ENCODE measurements at regions not wholly inside any gene's neighbourhood (a gene's known extent, or its start where the extent isn't known, plus 50 kb on each side); places are given as distances from the start of the nearest gene placed in this dataset.

GRCh38 chr2:58926112-58926511 is 685.0 kb upstream of the FANCL start:
- no peaks in the 10 kb centered on the region for H3K36me3 Mint-ChIP-seq
- H3K27me3 Mint-ChIP-seq, result no peaks in the 10 kb centered on the region
- H3K4me3 Mint-ChIP-seq, result no peak overlapping the region
- DNase-seq (ENCODE audit: low spot score) (no peak), ATAC-seq (no peak)
- H3K4me1 Mint-ChIP-seq (ENCODE audit: low read depth in 2 of 2), result no peaks in the 10 kb centered on the region
- H3K27ac Mint-ChIP-seq, result no peak overlapping the region
- H3K9me3 Mint-ChIP-seq, result peaks cover 5% of the 10 kb centered on the region

- Mint-ChIP-seq H3K9me3 (peaks cover 3% of the 10 kb centered on the region), H3K27ac (no peak overlapping the region), H3K36me3 (no peaks in the 10 kb centered on the region), H3K27me3 (no peaks in the 10 kb centered on the region), H3K4me1 (ENCODE audit: low read depth in 2 of 2) (no peaks in the 10 kb centered on the region), H3K4me3 (no peak overlapping the region)
- DNase-seq (ENCODE audit: low spot score) (no peak), ATAC-seq (no peak)
These were observed 684.6 kb upstream of the FANCL start for GRCh38 chr2:58925676-58926081.

- Mint-ChIP-seq H3K27ac (no peak overlapping the region), H3K4me1 (ENCODE audit: low read depth in 2 of 2) (no peaks in the 10 kb centered on the region)
These were observed 682.7 kb upstream of the FANCL start for GRCh38 chr2:58923869-58924268.

GRCh38 chr2:58922245-58922644 is 681.1 kb upstream of the FANCL start:
- Mint-ChIP-seq H3K27me3 (no peaks in the 10 kb centered on the region), H3K4me1 (ENCODE audit: low read depth in 2 of 2) (no peaks in the 10 kb centered on the region), H3K4me3 (no peak overlapping the region), H3K9me3 (peaks cover 3% of the 10 kb centered on the region), H3K27ac (no peak overlapping the region), H3K36me3 (no peaks in the 10 kb centered on the region)
- DNase-seq (ENCODE audit: low spot score) (no peak), ATAC-seq (no peak)

More at GRCh38 chr2:58923869-58924268, 682.7 kb upstream of the FANCL start:
- DNase-seq (ENCODE audit: low spot score) (no peak), ATAC-seq (no peak)
- Mint-ChIP-seq H3K4me3 (no peak overlapping the region), H3K27me3 (no peaks in the 10 kb centered on the region), H3K36me3 (no peaks in the 10 kb centered on the region), H3K9me3 (peaks cover 3% of the 10 kb centered on the region)

- Mint-ChIP-seq H3K27me3 (no peaks in the 10 kb centered on the region), H3K4me1 (ENCODE audit: low read depth in 2 of 2) (no peaks in the 10 kb centered on the region), H3K9me3 (peaks cover 3% of the 10 kb centered on the region), H3K4me3 (no peak overlapping the region), H3K36me3 (no peaks in the 10 kb centered on the region), H3K27ac (no peak overlapping the region)
- ATAC-seq (no peak), DNase-seq (ENCODE audit: low spot score) (no peak)
These were observed 680.6 kb upstream of the FANCL start for GRCh38 chr2:58921676-58922075.

- Mint-ChIP-seq H3K36me3 (no peaks in the 10 kb centered on the region), H3K9me3 (peaks cover 3% of the 10 kb centered on the region), H3K27ac (no peak overlapping the region), H3K4me3 (no peak overlapping the region), H3K27me3 (no peaks in the 10 kb centered on the region), H3K4me1 (ENCODE audit: low read depth in 2 of 2) (no peaks in the 10 kb centered on the region)
- DNase-seq (ENCODE audit: low spot score) (no peak), ATAC-seq (no peak)
These were observed 678.9 kb upstream of the FANCL start for GRCh38 chr2:58920001-58920400.

- Mint-ChIP-seq H3K27me3 (no peaks in the 10 kb centered on the region), H3K9me3 (peaks cover 3% of the 10 kb centered on the region), H3K36me3 (no peaks in the 10 kb centered on the region), H3K4me3 (no peak overlapping the region), H3K27ac (no peak overlapping the region), H3K4me1 (ENCODE audit: low read depth in 2 of 2) (no peaks in the 10 kb centered on the region)
- ATAC-seq (no peak), DNase-seq (ENCODE audit: low spot score) (no peak)
These were observed 678.2 kb upstream of the FANCL start for GRCh38 chr2:58919316-58919715.

- H3K4me3 Mint-ChIP-seq, result no peak overlapping the region
- H3K27ac Mint-ChIP-seq, result no peak overlapping the region
- ATAC-seq (no peak), DNase-seq (ENCODE audit: low spot score) (no peak)
- H3K27me3 Mint-ChIP-seq, result no peaks in the 10 kb centered on the region
- no peaks in the 10 kb centered on the region for H3K4me1 Mint-ChIP-seq (ENCODE audit: low read depth in 2 of 2)
- no peaks in the 10 kb centered on the region for H3K36me3 Mint-ChIP-seq
- H3K9me3 Mint-ChIP-seq, result peaks cover 3% of the 10 kb centered on the region
These were observed 677.0 kb upstream of the FANCL start for GRCh38 chr2:58918141-58918540.

GRCh38 chr2:58917596-58917995 is 676.5 kb upstream of the FANCL start:
- DNase-seq (ENCODE audit: low spot score) (no peak), ATAC-seq (no peak)
- no peak overlapping the region for H3K4me3 Mint-ChIP-seq
- H3K27ac Mint-ChIP-seq, result no peak overlapping the region
- no peaks in the 10 kb centered on the region for H3K4me1 Mint-ChIP-seq (ENCODE audit: low read depth in 2 of 2)
- no peaks in the 10 kb centered on the region for H3K36me3 Mint-ChIP-seq
- no peaks in the 10 kb centered on the region for H3K27me3 Mint-ChIP-seq
- H3K9me3 Mint-ChIP-seq, result peaks cover 3% of the 10 kb centered on the region

GRCh38 chr2:58916063-58916462 is 674.9 kb upstream of the FANCL start:
- Mint-ChIP-seq H3K4me3 (no peak overlapping the region), H3K4me1 (ENCODE audit: low read depth in 2 of 2) (no peaks in the 10 kb centered on the region), H3K9me3 (no peaks in the 10 kb centered on the region), H3K36me3 (no peaks in the 10 kb centered on the region), H3K27me3 (no peaks in the 10 kb centered on the region), H3K27ac (no peak overlapping the region)
- DNase-seq (ENCODE audit: low spot score) (no peak), ATAC-seq (no peak)

GRCh38 chr2:58914733-58915505 is 673.8 kb upstream of the FANCL start:
- H3K36me3 Mint-ChIP-seq, result no peaks in the 10 kb centered on the region
- DNase-seq (ENCODE audit: low spot score), result no peak
- no peak overlapping the region for H3K27ac Mint-ChIP-seq
- no peaks in the 10 kb centered on the region for H3K27me3 Mint-ChIP-seq
- ATAC-seq, result no peak
- H3K4me1 Mint-ChIP-seq (ENCODE audit: low read depth in 2 of 2), result no peaks in the 10 kb centered on the region
- no peak overlapping the region for H3K4me3 Mint-ChIP-seq
- no peaks in the 10 kb centered on the region for H3K9me3 Mint-ChIP-seq

GRCh38 chr2:58913082-58913726 is 672.1 kb upstream of the FANCL start:
- Mint-ChIP-seq H3K27me3 (no peaks in the 10 kb centered on the region), H3K36me3 (no peaks in the 10 kb centered on the region), H3K4me3 (no peak overlapping the region), H3K9me3 (no peaks in the 10 kb centered on the region), H3K4me1 (ENCODE audit: low read depth in 2 of 2) (no peaks in the 10 kb centered on the region), H3K27ac (no peak overlapping the region)
- no peak for DNase-seq (ENCODE audit: low spot score)
- ATAC-seq, result no peak

- Mint-ChIP-seq H3K4me3 (no peak overlapping the region), H3K9me3 (no peaks in the 10 kb centered on the region), H3K27me3 (no peaks in the 10 kb centered on the region), H3K27ac (no peak overlapping the region), H3K36me3 (no peaks in the 10 kb centered on the region), H3K4me1 (ENCODE audit: low read depth in 2 of 2) (no peaks in the 10 kb centered on the region)
- no peak for ATAC-seq
- DNase-seq (ENCODE audit: low spot score), result no peak
These were observed 670.8 kb upstream of the FANCL start for GRCh38 chr2:58911877-58912276.

GRCh38 chr2:58908501-58909154 is 667.5 kb upstream of the FANCL start:
- Mint-ChIP-seq H3K4me3 (no peak overlapping the region), H3K27me3 (no peaks in the 10 kb centered on the region), H3K9me3 (peaks cover 5% of the 10 kb centered on the region), H3K4me1 (ENCODE audit: low read depth in 2 of 2) (no peaks in the 10 kb centered on the region), H3K36me3 (no peaks in the 10 kb centered on the region), H3K27ac (no peak overlapping the region)
- ATAC-seq, result no peak
- no peak for DNase-seq (ENCODE audit: low spot score)

Measured in natural killer cell treated with Interleukin-12 subunit alpha and Interleukin-12 subunit beta and Interleukin-15 and Interleukin-18, amount 100 ng/mL, for 72 hours (primary cell).